ENCODE measurements at regions not wholly inside any gene's neighbourhood (a gene's known extent, or its start where the extent isn't known, plus 50 kb on each side); places are given as distances from the start of the nearest gene placed in this dataset.
"Not testable (repeated sequence)": the region's sequence is repeated elsewhere in the genome, so short reads cannot be mapped to it uniquely, and the experiment has no call there.

GRCh38 chr15:81728726-81729125 lies 317.1 kb downstream of the MEX3B start:
- no peak for DNase-seq (ENCODE audit: low read depth)

GRCh38 chr15:81725590-81725989 lies 320.2 kb downstream of the MEX3B start:
- no peak for DNase-seq (ENCODE audit: low read depth)

GRCh38 chr15:81724536-81724935 lies 321.3 kb downstream of the MEX3B start:
- no peak for DNase-seq (ENCODE audit: low read depth)

- DNase-seq (ENCODE audit: low read depth) = no peak
These were observed 322.1 kb downstream of the MEX3B start for GRCh38 chr15:81723701-81724100.

- DNase-seq (ENCODE audit: low read depth) = no peak
These were observed 322.6 kb downstream of the MEX3B start for GRCh38 chr15:81723113-81723651.

GRCh38 chr15:81716468-81716867 lies 329.4 kb downstream of the MEX3B start:
- not testable (repeated sequence) for DNase-seq (ENCODE audit: low read depth)

- DNase-seq (ENCODE audit: low read depth) = no peak
These were observed 335.5 kb downstream of the MEX3B start for GRCh38 chr15:81710328-81710727.

GRCh38 chr15:81706816-81707346 lies 332.9 kb upstream of the TMC3 start:
- DNase-seq (ENCODE audit: low read depth) = not testable (repeated sequence)

- DNase-seq (ENCODE audit: low read depth) = not testable (repeated sequence)
These were observed 331.7 kb upstream of the TMC3 start for GRCh38 chr15:81705727-81706126.

GRCh38 chr15:81686021-81686420 lies 312.0 kb upstream of the TMC3 start:
- no peak for DNase-seq (ENCODE audit: low read depth)

- no peak for DNase-seq (ENCODE audit: low read depth)
These were observed 311.2 kb upstream of the TMC3 start for GRCh38 chr15:81685237-81685636.

- DNase-seq (ENCODE audit: low read depth) = no peak
These were observed 306.8 kb upstream of the TMC3 start for GRCh38 chr15:81680829-81681228.

GRCh38 chr15:81666839-81667238 lies 292.8 kb upstream of the TMC3 start:
- no peak for DNase-seq (ENCODE audit: low read depth)

GRCh38 chr15:81660976-81661375 lies 287.0 kb upstream of the TMC3 start:
- no peak for DNase-seq (ENCODE audit: low read depth)

- no peak for DNase-seq (ENCODE audit: low read depth)
These were observed 279.2 kb upstream of the TMC3 start for GRCh38 chr15:81653259-81653658.

GRCh38 chr15:81645470-81645869 lies 271.5 kb upstream of the TMC3 start:
- no peak for DNase-seq (ENCODE audit: low read depth)

GRCh38 chr15:81643771-81644170 lies 269.8 kb upstream of the TMC3 start:
- no peak for DNase-seq (ENCODE audit: low read depth)

GRCh38 chr15:81642451-81642990 lies 268.5 kb upstream of the TMC3 start:
- no peak for DNase-seq (ENCODE audit: low read depth)

- not testable (repeated sequence) for DNase-seq (ENCODE audit: low read depth)
These were observed 262.1 kb upstream of the TMC3 start for GRCh38 chr15:81636064-81636463.

- no peak for DNase-seq (ENCODE audit: low read depth)
These were observed 259.9 kb upstream of the TMC3 start for GRCh38 chr15:81633889-81634288.

- no peak for DNase-seq (ENCODE audit: low read depth)
These were observed 251.9 kb upstream of the TMC3 start for GRCh38 chr15:81625896-81626295.

- DNase-seq (ENCODE audit: low read depth) = no peak
These were observed 245.0 kb upstream of the TMC3 start for GRCh38 chr15:81619002-81619401.

- no peak for DNase-seq (ENCODE audit: low read depth)
These were observed 238.6 kb upstream of the TMC3 start for GRCh38 chr15:81612631-81613030.
